OCI-LY7 (cell line): ENCODE measurements at regions not wholly inside any gene's neighbourhood (a gene's known extent, or its start where the extent isn't known, plus 50 kb on each side); places are given as distances from the start of the nearest gene placed in this dataset.

Experiments used
- CTCF ChIP-seq: fragments of 200-600 bp; sonication (generic); conservative IDR thresholded peaks from 2 replicates; pipeline ENCODE4 v1.5.1; 2014; ENCODE audit warnings: mild to moderate bottlenecking, antibody characterized with exemption, low read length, moderate library complexity, mixed read lengths
- EZH2phosphoT487 ChIP-seq: fragments of 200-600 bp; sonication (generic); IDR thresholded peaks from 2 replicates; pipeline ENCODE4 v1.6.1; 2018; ENCODE audit warnings: low read depth, borderline replicate concordance, mild to moderate bottlenecking, mixed run types, antibody characterized with exemption, low read length, moderate library complexity, mixed read lengths

- TF ChIP-seq CTCF (no peak), EZH2phosphoT487 (no peak)
Observed at GRCh38 chr3:150221904-150222523, 186.1 kb upstream of the TSC22D2 start.
